Karpas-422 (cell line): ENCODE measurements at regions not wholly inside any gene's neighbourhood (a gene's known extent, or its start where the extent isn't known, plus 50 kb on each side); places are given as distances from the start of the nearest gene placed in this dataset.

Experiments used
- DNase-seq: peaks from one replicate; pipeline ENCODE4 v3.0.0-alpha.2; 2015
- H2AFZ ChIP-seq: fragments of 200-600 bp; sonication (generic); 2 replicates; pipeline ENCODE4 v1.6.1; 2014; ENCODE audit warnings: antibody characterized with exemption, low read length, mixed read lengths
- H3K27ac ChIP-seq: fragments of 200-600 bp; sonication (generic); 2 replicates; pipeline ENCODE4 v1.5.1; 2014; ENCODE audit warnings: mild to moderate bottlenecking, low read length, moderate library complexity
- H3K27me3 ChIP-seq: fragments of 200-600 bp; sonication (generic); 2 replicates; pipeline ENCODE4 v1.6.1; 2014; ENCODE audit warnings: low read length, mixed read lengths
- H3K36me3 ChIP-seq: fragments of 200-600 bp; sonication (generic); 2 replicates; pipeline ENCODE4 v1.6.1; 2014; ENCODE audit warnings: low read length, mixed read lengths; ENCODE audit not compliant: insufficient read depth
- H3K4me1 ChIP-seq: fragments of 200-600 bp; sonication (generic); 2 replicates; pipeline ENCODE4 v1.6.1; 2014; ENCODE audit warnings: mild to moderate bottlenecking, low read length, mixed read lengths
- H3K4me2 ChIP-seq: fragments of 200-600 bp; sonication (generic); 2 replicates; pipeline ENCODE4 v1.6.1; 2014; ENCODE audit warnings: low read length, low read depth, mild to moderate bottlenecking; ENCODE audit not compliant: poor library complexity, severe bottlenecking
- H3K4me3 ChIP-seq: fragments of 200-600 bp; sonication (generic); 2 replicates; pipeline ENCODE4 v1.5.1; 2014; ENCODE audit warnings: mild to moderate bottlenecking, antibody characterized with exemption, low read length, mixed read lengths
- H3K79me2 ChIP-seq: fragments of 200-600 bp; sonication (generic); 2 replicates; pipeline ENCODE4 v1.6.1; 2014; ENCODE audit warnings: mild to moderate bottlenecking, low read length, mixed read lengths
- H3K9ac ChIP-seq: fragments of 200-600 bp; sonication (generic); 2 replicates; pipeline ENCODE4 v1.6.0; 2014; ENCODE audit warnings: low read length
- H3K9me2 ChIP-seq: fragments of 200-600 bp; sonication (generic), shearing (Covaris generic); replicated peaks from 2 replicates; pipeline ENCODE4 v1.6.0; 2014; ENCODE audit warnings: mild to moderate bottlenecking, low read length, moderate library complexity; ENCODE audit not compliant: insufficient read depth
- H3K9me3 ChIP-seq: fragments of 300-700, 200-600 bp; sonication (generic); 2 replicates; pipeline ENCODE4 v1.6.1; 2014; ENCODE audit warnings: low read length, mixed read lengths
- H4K20me1 ChIP-seq: fragments of 200-600 bp; sonication (generic); 2 replicates; pipeline ENCODE4 v1.6.1; 2014; ENCODE audit warnings: mild to moderate bottlenecking, antibody characterized with exemption, low read length, low read depth; ENCODE audit not compliant: insufficient read depth

GRCh38 chr1:36605942-36606640 lies 123.4 kb upstream of the CSF3R start:
- H3K4me1 ChIP-seq, result peaks cover 52% of the 10 kb centered on the region
- peak overlapping the region; percentile 24 for H3K4me2 ChIP-seq
- no peaks in the 10 kb centered on the region for H3K36me3 ChIP-seq
- H3K4me3 ChIP-seq, result no peak overlapping the region
- no peaks in the 10 kb centered on the region for H4K20me1 ChIP-seq
- no peaks in the 10 kb centered on the region for H3K9me2 ChIP-seq
- DNase-seq, result peak; percentile 67
- no peaks in the 10 kb centered on the region for H3K9me3 ChIP-seq
- H3K9ac ChIP-seq, result peak overlapping the region; percentile 42
- H3K79me2 ChIP-seq, result no peaks in the 10 kb centered on the region
- peak overlapping the region; percentile 86 for H3K27ac ChIP-seq
- no peaks in the 10 kb centered on the region for H3K27me3 ChIP-seq
- H2AFZ ChIP-seq, result no peak overlapping the region

DNA sequence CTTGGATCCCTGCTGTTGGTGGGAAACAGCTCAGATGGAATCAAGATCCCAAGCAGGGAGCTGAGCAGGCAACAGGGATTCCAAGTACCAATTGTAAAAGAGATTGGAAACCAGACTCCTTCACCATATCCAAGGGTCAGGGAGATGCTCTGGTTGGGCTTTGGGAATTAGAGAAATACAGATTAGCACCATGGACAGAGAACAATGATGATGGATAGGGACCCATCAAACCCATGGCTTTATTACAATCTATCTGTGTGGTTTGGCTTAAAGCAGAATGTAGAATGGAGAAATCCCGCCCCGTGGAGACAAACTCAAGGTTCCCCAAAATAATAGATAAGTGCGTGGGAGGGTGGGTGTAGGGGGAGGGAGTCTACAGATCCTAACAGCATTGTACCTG lies 120.7 kb upstream of the CSF3R start:
- DNase-seq, result no peak
- no peaks in the 10 kb centered on the region for H3K36me3 ChIP-seq
- H3K4me1 ChIP-seq, result peaks cover 75% of the 10 kb centered on the region
- no peak overlapping the region for H3K27ac ChIP-seq
- no peak overlapping the region for H3K4me3 ChIP-seq
- no peak overlapping the region for H2AFZ ChIP-seq
- H3K9me3 ChIP-seq, result no peaks in the 10 kb centered on the region
- no peaks in the 10 kb centered on the region for H3K9me2 ChIP-seq
- no peak overlapping the region for H3K4me2 ChIP-seq
- no peaks in the 10 kb centered on the region for H3K27me3 ChIP-seq
- no peaks in the 10 kb centered on the region for H4K20me1 ChIP-seq
- H3K9ac ChIP-seq, result no peak overlapping the region
- no peaks in the 10 kb centered on the region for H3K79me2 ChIP-seq

- Histone ChIP-seq H3K4me2 (no peak overlapping the region), H3K36me3 (no peaks in the 10 kb centered on the region), H3K27me3 (no peaks in the 10 kb centered on the region), H3K4me1 (peaks cover 76% of the 10 kb centered on the region), H4K20me1 (no peaks in the 10 kb centered on the region), H3K79me2 (no peaks in the 10 kb centered on the region), H3K27ac (no peak overlapping the region), H3K9me3 (no peaks in the 10 kb centered on the region), H3K4me3 (no peak overlapping the region), H3K9me2 (no peaks in the 10 kb centered on the region), H2AFZ (no peak overlapping the region), H3K9ac (no peak overlapping the region)
- no peak for DNase-seq
Measured at GRCh38 chr1:36602184-36602583, 119.5 kb upstream of the CSF3R start.

DNA sequence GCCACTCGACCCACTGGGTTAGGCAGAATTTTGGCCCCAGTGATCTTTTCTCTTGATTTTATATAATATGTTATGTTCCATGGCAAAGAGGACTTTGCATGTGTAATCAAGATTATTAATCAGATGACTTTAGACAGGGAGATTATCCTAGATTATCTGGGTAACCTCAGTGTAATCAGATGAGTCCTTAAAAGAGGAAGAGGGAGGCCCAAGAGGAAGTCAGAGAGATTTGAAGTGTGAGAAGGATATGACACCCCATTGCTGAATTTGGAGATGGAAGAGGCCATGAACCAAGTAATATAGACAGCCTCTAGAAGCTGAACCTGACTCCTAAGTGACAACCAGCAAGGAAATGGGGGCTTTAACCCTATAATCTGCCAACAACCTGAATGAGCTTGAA lies 117.1 kb upstream of the CSF3R start:
- H3K4me1 ChIP-seq, result peaks cover 77% of the 10 kb centered on the region
- H4K20me1 ChIP-seq, result no peaks in the 10 kb centered on the region
- peak overlapping the region; percentile 88 for H3K27ac ChIP-seq
- H2AFZ ChIP-seq, result no peak overlapping the region
- peak overlapping the region; percentile 58 for H3K9ac ChIP-seq
- no peaks in the 10 kb centered on the region for H3K79me2 ChIP-seq
- no peaks in the 10 kb centered on the region for H3K9me2 ChIP-seq
- no peaks in the 10 kb centered on the region for H3K36me3 ChIP-seq
- no peaks in the 10 kb centered on the region for H3K9me3 ChIP-seq
- H3K4me2 ChIP-seq, result peak overlapping the region; percentile 48
- H3K4me3 ChIP-seq, result peak overlapping the region; percentile 28; the same call in 1 of the 2 replicates
- peak; percentile 80 for DNase-seq
- no peaks in the 10 kb centered on the region for H3K27me3 ChIP-seq

DNA sequence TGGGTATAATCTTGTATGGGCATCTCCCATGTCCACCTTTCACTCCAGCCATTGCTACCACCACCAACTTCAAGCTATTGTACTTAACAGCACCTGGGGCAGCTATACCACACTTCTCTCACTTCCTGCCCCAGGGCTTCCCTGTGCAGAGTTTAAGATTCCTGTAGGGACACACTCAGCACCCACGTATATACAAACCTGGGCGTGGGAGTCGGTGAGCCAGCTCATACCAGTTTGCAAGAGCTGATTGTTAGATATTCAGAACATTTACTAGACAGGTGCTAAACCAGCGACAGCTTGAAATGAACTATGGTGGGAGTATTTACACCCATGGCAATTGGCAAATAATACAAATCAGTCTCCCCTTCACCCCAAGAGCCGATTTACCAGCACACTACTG lies 114.8 kb upstream of the CSF3R start:
- Histone ChIP-seq H3K9me3 (no peaks in the 10 kb centered on the region), H3K27me3 (no peaks in the 10 kb centered on the region), H3K4me2 (no peak overlapping the region), H4K20me1 (no peaks in the 10 kb centered on the region), H3K4me1 (peaks cover 74% of the 10 kb centered on the region), H3K9me2 (no peaks in the 10 kb centered on the region), H2AFZ (no peak overlapping the region), H3K79me2 (no peaks in the 10 kb centered on the region), H3K4me3 (no peak overlapping the region), H3K9ac (no peak overlapping the region), H3K36me3 (no peaks in the 10 kb centered on the region), H3K27ac (no peak overlapping the region)
- DNase-seq, result no peak

GRCh38 chr1:36595921-36596320 lies 113.2 kb upstream of the CSF3R start:
- DNase-seq, result no peak
- Histone ChIP-seq H3K27me3 (no peaks in the 10 kb centered on the region), H3K9ac (no peak overlapping the region; the same call in 1 of the 2 replicates), H3K4me2 (no peak overlapping the region), H3K9me2 (no peaks in the 10 kb centered on the region), H3K27ac (no peak overlapping the region), H3K36me3 (no peaks in the 10 kb centered on the region), H3K4me3 (no peak overlapping the region), H4K20me1 (no peaks in the 10 kb centered on the region), H3K9me3 (no peaks in the 10 kb centered on the region), H3K79me2 (no peaks in the 10 kb centered on the region), H3K4me1 (peaks cover 60% of the 10 kb centered on the region), H2AFZ (no peak overlapping the region)

DNA sequence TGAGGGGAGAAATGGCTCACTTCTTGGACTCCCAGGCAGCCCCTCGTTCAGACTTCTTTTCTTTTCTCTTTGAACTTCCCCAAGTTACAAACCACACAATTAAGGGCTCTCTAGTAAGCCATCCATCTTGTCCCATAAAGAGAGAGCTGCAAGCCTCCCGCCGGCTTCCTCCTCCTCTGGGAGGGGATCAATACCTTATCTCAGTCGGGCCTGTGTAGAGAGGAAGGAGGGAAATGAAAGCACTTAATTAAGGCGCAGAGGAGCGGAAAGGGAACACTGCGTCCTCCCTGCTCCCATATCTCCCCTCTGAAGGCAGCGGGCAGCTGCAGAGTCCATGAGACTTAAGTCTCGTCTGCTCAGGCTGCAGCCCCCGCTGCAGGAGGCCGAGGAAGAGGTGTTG lies 112.6 kb upstream of the CSF3R start:
- Histone ChIP-seq H3K4me3 (no peak overlapping the region), H3K36me3 (no peaks in the 10 kb centered on the region), H3K4me1 (peaks cover 56% of the 10 kb centered on the region), H4K20me1 (no peaks in the 10 kb centered on the region), H3K9ac (peak overlapping the region; percentile 35; the same call in 1 of the 2 replicates), H3K9me3 (no peaks in the 10 kb centered on the region), H3K27me3 (no peaks in the 10 kb centered on the region), H3K27ac (no peak overlapping the region), H3K4me2 (peak overlapping the region; percentile 16), H3K9me2 (no peaks in the 10 kb centered on the region), H2AFZ (no peak overlapping the region), H3K79me2 (no peaks in the 10 kb centered on the region)
- no peak for DNase-seq

DNA sequence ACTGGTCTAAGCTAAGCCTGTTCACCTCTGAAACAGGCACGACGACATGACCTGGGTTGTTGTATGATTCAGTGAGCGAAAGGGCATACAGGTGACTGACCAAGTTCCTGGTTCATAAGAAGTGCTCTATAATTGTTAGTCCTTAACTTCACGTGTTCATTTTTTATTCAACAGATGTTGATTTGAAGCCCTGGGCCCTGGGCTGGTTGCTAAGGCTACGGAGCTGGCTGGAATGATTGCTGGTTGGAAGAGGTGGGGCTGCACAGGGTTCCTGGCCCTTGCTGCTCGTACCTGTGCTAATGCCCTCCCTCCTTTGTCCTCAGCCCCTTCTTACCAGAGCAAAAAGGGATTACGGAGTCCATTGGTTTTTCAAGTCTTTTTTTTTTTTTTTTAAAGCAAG lies 111.3 kb upstream of the CSF3R start:
- no peaks in the 10 kb centered on the region for H3K27me3 ChIP-seq
- H3K4me3 ChIP-seq, result no peak overlapping the region
- no peaks in the 10 kb centered on the region for H4K20me1 ChIP-seq
- H3K4me1 ChIP-seq, result peaks cover 43% of the 10 kb centered on the region
- no peak overlapping the region for H2AFZ ChIP-seq
- no peak overlapping the region for H3K4me2 ChIP-seq
- H3K36me3 ChIP-seq, result no peaks in the 10 kb centered on the region
- DNase-seq, result no peak
- H3K27ac ChIP-seq, result no peak overlapping the region
- no peaks in the 10 kb centered on the region for H3K79me2 ChIP-seq
- no peak overlapping the region for H3K9ac ChIP-seq
- no peaks in the 10 kb centered on the region for H3K9me3 ChIP-seq
- no peaks in the 10 kb centered on the region for H3K9me2 ChIP-seq
